Suprapubic skin (tissue), 4 donors: ENCODE measurements at regions not wholly inside any gene's neighbourhood (a gene's known extent, or its start where the extent isn't known, plus 50 kb on each side); places are given as distances from the start of the nearest gene placed in this dataset.

ENCODE experiments used
- EP300 ChIP-seq: sonication (generic); formaldehyde crosslinking; IDR thresholded peaks from one replicate; pipeline ENCODE4 v1.6.1; 2017; ENCODE audit warnings: antibody characterized with exemption
- POLR2AphosphoS5 ChIP-seq, 3 donors: sonication (generic); formaldehyde crosslinking; IDR thresholded peaks; one replicate each; pipeline ENCODE4 v1.6.1; 2017; ENCODE audit warnings: antibody characterized with exemption in 3 of 3

DNA sequence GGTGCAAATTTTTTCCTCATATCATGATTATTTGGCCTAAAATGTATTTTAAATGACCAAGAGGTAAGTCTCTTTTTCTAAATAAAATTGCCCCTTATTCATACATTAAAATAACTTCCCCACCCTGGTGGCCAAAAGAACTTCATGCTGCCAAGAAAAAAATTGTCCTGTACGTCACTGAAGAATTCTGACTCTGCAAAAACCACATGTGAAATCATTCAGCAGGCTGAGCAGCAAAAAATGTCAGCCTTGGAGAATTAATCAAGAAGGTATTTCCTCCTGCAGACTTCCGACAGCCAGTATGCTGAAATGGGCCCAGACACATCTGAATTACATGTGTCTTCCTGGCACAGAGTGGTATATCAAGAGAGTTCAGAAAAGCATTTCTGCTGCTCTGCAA, 94.6 kb upstream of the HMHB1 start:
- TF ChIP-seq POLR2AphosphoS5 (IDR thresholded peaks at IDR 0.05) (no peak), EP300 (no peak)
